SK-N-SH treated with all-trans-retinoic acid at 6 μM for 48 hours (cell line): ENCODE measurements at regions not wholly inside any gene's neighbourhood (a gene's known extent, or its start where the extent isn't known, plus 50 kb on each side); places are given as distances from the start of the nearest gene placed in this dataset.

ENCODE experiments used
- ATAC-seq: fragments of 200-7000 bp; cut with Tn5 transposase; 3 replicates; pipeline ENCODE4 v1.9.1; 2020; ENCODE audit warnings: mild to moderate bottlenecking, moderate library complexity
- ARNTL ChIP-seq: fragments of 450-650 bp; formaldehyde crosslinking; IDR thresholded peaks from 2 replicates; pipeline ENCODE4 v1.5.0; 2020; ENCODE audit warnings: low read depth, mild to moderate bottlenecking, moderate library complexity, borderline replicate concordance
- BACH2 ChIP-seq: fragments of 250-450 bp; sonication (Bioruptor Pico); IDR thresholded peaks from 2 replicates; pipeline ENCODE4 v1.9.0; 2021; ENCODE audit warnings: mild to moderate bottlenecking, borderline replicate concordance
- CSDC2 ChIP-seq: fragments of 250-450 bp; sonication (Bioruptor Pico); IDR thresholded peaks from 2 replicates; pipeline ENCODE4 v1.5.0; 2020; ENCODE audit warnings: mild to moderate bottlenecking, moderate library complexity
- ESRRG ChIP-seq: fragments of 250-450 bp; sonication (Bioruptor Pico); IDR thresholded peaks from 2 replicates; pipeline ENCODE4 v1.6.1; 2021; ENCODE audit warnings: mild to moderate bottlenecking
- OSR1 ChIP-seq: fragments of 250-450 bp; sonication (Bioruptor Pico); IDR thresholded peaks from 2 replicates; pipeline ENCODE4 v1.8.0; 2022; ENCODE audit warnings: moderate library complexity, mild to moderate bottlenecking, inconsistent platforms
- POU6F1 ChIP-seq: fragments of 250-450 bp; sonication (Bioruptor Pico); IDR thresholded peaks from 2 replicates; pipeline ENCODE4 v1.8.0; 2021; ENCODE audit warnings: low read depth, mild to moderate bottlenecking, moderate library complexity, borderline replicate concordance
- PPARA ChIP-seq: fragments of 250-450 bp; sonication (Bioruptor Pico); IDR thresholded peaks from 2 replicates; pipeline ENCODE4 v1.5.0; 2020; ENCODE audit warnings: mild to moderate bottlenecking, borderline replicate concordance
- RARB ChIP-seq: fragments of 250-450 bp; sonication (Bioruptor Pico); IDR thresholded peaks from 2 replicates; pipeline ENCODE4 v1.8.0; 2021; ENCODE audit warnings: mild to moderate bottlenecking, moderate library complexity
- SNAI2 ChIP-seq: fragments of 250-450 bp; sonication (Bioruptor Pico); IDR thresholded peaks from 2 replicates; pipeline ENCODE4 v1.5.0; 2020; ENCODE audit warnings: mild to moderate bottlenecking, moderate library complexity
- TCF4 ChIP-seq: fragments of 250-450 bp; sonication (Bioruptor Pico); IDR thresholded peaks from 2 replicates; pipeline ENCODE4 v1.8.0; 2021; ENCODE audit warnings: mild to moderate bottlenecking, moderate library complexity, borderline replicate concordance
- ZC3H10 ChIP-seq: fragments of 250-450 bp; sonication (Bioruptor Pico); IDR thresholded peaks from 2 replicates; pipeline ENCODE4 v1.5.1; 2021; ENCODE audit warnings: mild to moderate bottlenecking, moderate library complexity
- ZFP3 ChIP-seq: fragments of 250-450 bp; sonication (Bioruptor Pico); IDR thresholded peaks from 2 replicates; pipeline ENCODE4 v1.5.0; 2020; ENCODE audit warnings: mild to moderate bottlenecking, moderate library complexity
- ZFP30 ChIP-seq: fragments of 450-650 bp; formaldehyde crosslinking; IDR thresholded peaks from 2 replicates; pipeline ENCODE4 v1.5.0; 2022; ENCODE audit warnings: mild to moderate bottlenecking, moderate library complexity
- ZNF70 ChIP-seq: fragments of 450-650 bp; formaldehyde crosslinking; IDR thresholded peaks from 2 replicates; pipeline ENCODE4 v1.5.0; 2020; ENCODE audit warnings: mild to moderate bottlenecking, moderate library complexity
- ZNF8 ChIP-seq: fragments of 450-650 bp; formaldehyde crosslinking; IDR thresholded peaks from 2 replicates; pipeline ENCODE4 v1.5.0; 2020; ENCODE audit warnings: mild to moderate bottlenecking, moderate library complexity
- TF ChIP-seq, protein P1 (sequence below): fragments of 250-450 bp; sonication (Bioruptor Pico); IDR thresholded peaks from 2 replicates; pipeline ENCODE4 v1.8.0; 2020; ENCODE audit warnings: mild to moderate bottlenecking, moderate library complexity, borderline replicate concordance
- TF ChIP-seq, protein P2 (sequence below): fragments of 250-450 bp; sonication (Bioruptor Pico); IDR thresholded peaks from 2 replicates; pipeline ENCODE4 v1.5.1; 2020; ENCODE audit warnings: low read depth, mild to moderate bottlenecking, moderate library complexity
- TF ChIP-seq, protein P3 (sequence below): fragments of 250-450 bp; sonication (Bioruptor Pico); IDR thresholded peaks from 2 replicates; pipeline ENCODE4 v1.5.0; 2020; ENCODE audit warnings: mild to moderate bottlenecking, moderate library complexity

- no peak for TF ChIP-seq ZC3H10 (CRISPR knock-in tag)
- no peak for TF ChIP-seq ESRRG (CRISPR knock-in tag)
- ATAC-seq = no peak
These were observed 124.1 kb downstream of the GALC start for GRCh38 chr14:87868920-87869319.

- TF ChIP-seq, protein P1, sequence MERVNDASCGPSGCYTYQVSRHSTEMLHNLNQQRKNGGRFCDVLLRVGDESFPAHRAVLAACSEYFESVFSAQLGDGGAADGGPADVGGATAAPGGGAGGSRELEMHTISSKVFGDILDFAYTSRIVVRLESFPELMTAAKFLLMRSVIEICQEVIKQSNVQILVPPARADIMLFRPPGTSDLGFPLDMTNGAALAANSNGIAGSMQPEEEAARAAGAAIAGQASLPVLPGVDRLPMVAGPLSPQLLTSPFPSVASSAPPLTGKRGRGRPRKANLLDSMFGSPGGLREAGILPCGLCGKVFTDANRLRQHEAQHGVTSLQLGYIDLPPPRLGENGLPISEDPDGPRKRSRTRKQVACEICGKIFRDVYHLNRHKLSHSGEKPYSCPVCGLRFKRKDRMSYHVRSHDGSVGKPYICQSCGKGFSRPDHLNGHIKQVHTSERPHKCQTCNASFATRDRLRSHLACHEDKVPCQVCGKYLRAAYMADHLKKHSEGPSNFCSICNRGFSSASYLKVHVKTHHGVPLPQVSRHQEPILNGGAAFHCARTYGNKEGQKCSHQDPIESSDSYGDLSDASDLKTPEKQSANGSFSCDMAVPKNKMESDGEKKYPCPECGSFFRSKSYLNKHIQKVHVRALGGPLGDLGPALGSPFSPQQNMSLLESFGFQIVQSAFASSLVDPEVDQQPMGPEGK = no peak
- TF ChIP-seq, protein P2, sequence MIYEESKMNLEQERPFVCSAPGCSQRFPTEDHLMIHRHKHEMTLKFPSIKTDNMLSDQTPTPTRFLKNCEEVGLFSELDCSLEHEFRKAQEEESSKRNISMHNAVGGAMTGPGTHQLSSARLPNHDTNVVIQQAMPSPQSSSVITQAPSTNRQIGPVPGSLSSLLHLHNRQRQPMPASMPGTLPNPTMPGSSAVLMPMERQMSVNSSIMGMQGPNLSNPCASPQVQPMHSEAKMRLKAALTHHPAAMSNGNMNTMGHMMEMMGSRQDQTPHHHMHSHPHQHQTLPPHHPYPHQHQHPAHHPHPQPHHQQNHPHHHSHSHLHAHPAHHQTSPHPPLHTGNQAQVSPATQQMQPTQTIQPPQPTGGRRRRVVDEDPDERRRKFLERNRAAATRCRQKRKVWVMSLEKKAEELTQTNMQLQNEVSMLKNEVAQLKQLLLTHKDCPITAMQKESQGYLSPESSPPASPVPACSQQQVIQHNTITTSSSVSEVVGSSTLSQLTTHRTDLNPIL (CRISPR knock-in tag) = no peak
- TF ChIP-seq ZFP30 (no peak), ARNTL (no peak), BACH2 (CRISPR knock-in tag) (no peak), RARB (CRISPR knock-in tag) (no peak), ZC3H10 (CRISPR knock-in tag) (no peak), ZNF70 (CRISPR knock-in tag) (no peak), TCF4 (CRISPR knock-in tag) (no peak), PPARA (CRISPR knock-in tag) (no peak)
- ATAC-seq = no peak
These were observed 126.9 kb downstream of the GALC start for GRCh38 chr14:87866116-87866515.

GRCh38 chr14:87864356-87865270 lies 128.4 kb downstream of the GALC start:
- TF ChIP-seq POU6F1 (no peak), ZNF70 (CRISPR knock-in tag) (no peak), CSDC2 (CRISPR knock-in tag) (no peak), TCF4 (CRISPR knock-in tag) (no peak), RARB (CRISPR knock-in tag) (no peak), ZNF8 (CRISPR knock-in tag) (no peak), OSR1 (CRISPR knock-in tag) (no peak), ARNTL (no peak), SNAI2 (no peak), ZFP3 (CRISPR knock-in tag) (no peak)
- TF ChIP-seq, protein P3, sequence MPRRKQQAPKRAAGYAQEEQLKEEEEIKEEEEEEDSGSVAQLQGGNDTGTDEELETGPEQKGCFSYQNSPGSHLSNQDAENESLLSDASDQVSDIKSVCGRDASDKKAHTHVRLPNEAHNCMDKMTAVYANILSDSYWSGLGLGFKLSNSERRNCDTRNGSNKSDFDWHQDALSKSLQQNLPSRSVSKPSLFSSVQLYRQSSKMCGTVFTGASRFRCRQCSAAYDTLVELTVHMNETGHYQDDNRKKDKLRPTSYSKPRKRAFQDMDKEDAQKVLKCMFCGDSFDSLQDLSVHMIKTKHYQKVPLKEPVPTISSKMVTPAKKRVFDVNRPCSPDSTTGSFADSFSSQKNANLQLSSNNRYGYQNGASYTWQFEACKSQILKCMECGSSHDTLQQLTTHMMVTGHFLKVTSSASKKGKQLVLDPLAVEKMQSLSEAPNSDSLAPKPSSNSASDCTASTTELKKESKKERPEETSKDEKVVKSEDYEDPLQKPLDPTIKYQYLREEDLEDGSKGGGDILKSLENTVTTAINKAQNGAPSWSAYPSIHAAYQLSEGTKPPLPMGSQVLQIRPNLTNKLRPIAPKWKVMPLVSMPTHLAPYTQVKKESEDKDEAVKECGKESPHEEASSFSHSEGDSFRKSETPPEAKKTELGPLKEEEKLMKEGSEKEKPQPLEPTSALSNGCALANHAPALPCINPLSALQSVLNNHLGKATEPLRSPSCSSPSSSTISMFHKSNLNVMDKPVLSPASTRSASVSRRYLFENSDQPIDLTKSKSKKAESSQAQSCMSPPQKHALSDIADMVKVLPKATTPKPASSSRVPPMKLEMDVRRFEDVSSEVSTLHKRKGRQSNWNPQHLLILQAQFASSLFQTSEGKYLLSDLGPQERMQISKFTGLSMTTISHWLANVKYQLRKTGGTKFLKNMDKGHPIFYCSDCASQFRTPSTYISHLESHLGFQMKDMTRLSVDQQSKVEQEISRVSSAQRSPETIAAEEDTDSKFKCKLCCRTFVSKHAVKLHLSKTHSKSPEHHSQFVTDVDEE (CRISPR knock-in tag) = no peak
- TF ChIP-seq, protein P2 (CRISPR knock-in tag) = no peak
- TF ChIP-seq, protein P1 = no peak
- TF ChIP-seq, all 23 proteins: peak for 0
- no peak for ATAC-seq
